ENCODE measurements at regions not wholly inside any gene's neighbourhood (a gene's known extent, or its start where the extent isn't known, plus 50 kb on each side); places are given as distances from the start of the nearest gene placed in this dataset.

DNA sequence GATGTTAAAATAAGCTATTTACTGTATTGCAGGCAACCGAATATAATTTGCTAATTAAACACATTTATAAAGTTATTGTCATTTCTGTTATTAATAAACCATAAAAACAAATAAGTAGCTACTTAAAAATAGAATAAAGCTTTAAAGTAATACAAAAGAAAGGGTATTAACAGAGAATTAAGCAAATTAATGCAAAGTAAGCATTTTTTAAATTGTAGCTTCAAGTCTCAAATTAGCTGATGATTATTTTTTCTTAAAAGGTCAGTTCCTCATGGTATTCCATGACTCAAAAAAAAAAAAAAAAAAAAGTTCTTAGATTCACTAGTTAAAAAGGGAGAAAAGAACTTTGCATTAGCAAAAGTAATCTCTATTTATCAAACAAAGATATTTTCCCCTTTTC is 292.5 kb downstream of the SLITRK1 start:
- H3K27ac ChIP-seq: no peak overlapping the region
- no peak for TF ChIP-seq POLR2A (IDR thresholded peaks at IDR 0.05)
- TF ChIP-seq, protein P1, sequence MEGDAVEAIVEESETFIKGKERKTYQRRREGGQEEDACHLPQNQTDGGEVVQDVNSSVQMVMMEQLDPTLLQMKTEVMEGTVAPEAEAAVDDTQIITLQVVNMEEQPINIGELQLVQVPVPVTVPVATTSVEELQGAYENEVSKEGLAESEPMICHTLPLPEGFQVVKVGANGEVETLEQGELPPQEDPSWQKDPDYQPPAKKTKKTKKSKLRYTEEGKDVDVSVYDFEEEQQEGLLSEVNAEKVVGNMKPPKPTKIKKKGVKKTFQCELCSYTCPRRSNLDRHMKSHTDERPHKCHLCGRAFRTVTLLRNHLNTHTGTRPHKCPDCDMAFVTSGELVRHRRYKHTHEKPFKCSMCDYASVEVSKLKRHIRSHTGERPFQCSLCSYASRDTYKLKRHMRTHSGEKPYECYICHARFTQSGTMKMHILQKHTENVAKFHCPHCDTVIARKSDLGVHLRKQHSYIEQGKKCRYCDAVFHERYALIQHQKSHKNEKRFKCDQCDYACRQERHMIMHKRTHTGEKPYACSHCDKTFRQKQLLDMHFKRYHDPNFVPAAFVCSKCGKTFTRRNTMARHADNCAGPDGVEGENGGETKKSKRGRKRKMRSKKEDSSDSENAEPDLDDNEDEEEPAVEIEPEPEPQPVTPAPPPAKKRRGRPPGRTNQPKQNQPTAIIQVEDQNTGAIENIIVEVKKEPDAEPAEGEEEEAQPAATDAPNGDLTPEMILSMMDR (IDR thresholded peaks at IDR 0.05): no peak
- intact Hi-C loops (cut with DNase I; ENCODE audit: low total_unique reads): no loop called here
- DNase-seq: no peak
- H3K9me3 ChIP-seq: no peaks in the 10 kb centered on the region
- no peaks in the 10 kb centered on the region for H3K27me3 ChIP-seq
- no peaks in the 10 kb centered on the region for H3K4me1 ChIP-seq
- no peaks in the 10 kb centered on the region for H3K36me3 ChIP-seq
- no peak overlapping the region for H3K4me3 ChIP-seq

DNA sequence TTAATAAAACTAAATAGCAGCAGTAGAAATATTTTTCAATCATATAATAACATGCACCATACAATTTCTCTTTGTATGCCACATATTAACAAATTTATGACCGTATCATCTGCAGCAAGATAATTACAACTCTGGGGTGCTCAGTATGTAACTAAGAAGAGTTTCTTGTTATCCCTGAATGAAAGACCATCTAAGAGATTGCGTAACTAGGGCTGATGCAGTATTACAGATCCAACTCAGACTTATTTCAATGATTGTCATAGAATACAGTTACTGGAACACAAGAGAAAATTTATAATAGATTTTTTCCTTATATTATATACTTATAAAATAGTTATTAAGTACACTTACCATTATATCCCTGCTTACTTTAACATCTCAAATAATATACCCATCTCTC is 305.1 kb downstream of the SLITRK1 start:
- no peaks in the 10 kb centered on the region for H3K36me3 ChIP-seq
- no peaks in the 10 kb centered on the region for H3K27me3 ChIP-seq
- intact Hi-C loops (cut with DNase I; ENCODE audit: low total_unique reads): no loop called here
- H3K9me3 ChIP-seq: no peaks in the 10 kb centered on the region
- TF ChIP-seq, protein P1 (IDR thresholded peaks at IDR 0.05): no peak
- no peak for TF ChIP-seq POLR2A (IDR thresholded peaks at IDR 0.05)
- H3K4me3 ChIP-seq: no peak overlapping the region
- H3K4me1 ChIP-seq: no peaks in the 10 kb centered on the region
- H3K27ac ChIP-seq: no peak overlapping the region
- no peak for DNase-seq

DNA sequence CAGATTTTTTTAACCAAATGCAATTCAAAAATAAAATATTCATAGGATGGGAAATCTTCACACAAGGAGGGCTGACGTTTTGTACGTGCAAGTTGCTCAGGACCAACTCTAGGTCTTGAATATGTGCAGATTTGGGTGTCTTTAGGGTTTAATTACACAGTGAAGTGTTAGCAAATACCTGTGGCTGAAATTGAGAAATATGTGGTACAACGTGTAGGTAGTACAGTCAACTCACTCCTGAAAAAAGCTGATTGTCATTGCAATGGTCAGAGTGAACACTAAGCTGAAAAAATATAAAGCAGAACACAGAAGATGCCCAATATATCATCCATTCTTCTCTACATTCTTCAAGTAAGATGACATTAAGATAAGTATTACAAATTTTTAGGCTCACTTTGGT is 314.3 kb downstream of the SLITRK1 start:
- TF ChIP-seq POLR2A (IDR thresholded peaks at IDR 0.05): no peak
- TF ChIP-seq, protein P1 (IDR thresholded peaks at IDR 0.05): no peak
- Histone ChIP-seq H3K9me3 (no peaks in the 10 kb centered on the region), H3K4me3 (no peak overlapping the region), H3K27ac (no peak overlapping the region), H3K36me3 (no peaks in the 10 kb centered on the region), H3K4me1 (no peaks in the 10 kb centered on the region), H3K27me3 (no peaks in the 10 kb centered on the region)
- no peak for DNase-seq
- intact Hi-C loops (cut with DNase I; ENCODE audit: low total_unique reads): no loop called here

DNA sequence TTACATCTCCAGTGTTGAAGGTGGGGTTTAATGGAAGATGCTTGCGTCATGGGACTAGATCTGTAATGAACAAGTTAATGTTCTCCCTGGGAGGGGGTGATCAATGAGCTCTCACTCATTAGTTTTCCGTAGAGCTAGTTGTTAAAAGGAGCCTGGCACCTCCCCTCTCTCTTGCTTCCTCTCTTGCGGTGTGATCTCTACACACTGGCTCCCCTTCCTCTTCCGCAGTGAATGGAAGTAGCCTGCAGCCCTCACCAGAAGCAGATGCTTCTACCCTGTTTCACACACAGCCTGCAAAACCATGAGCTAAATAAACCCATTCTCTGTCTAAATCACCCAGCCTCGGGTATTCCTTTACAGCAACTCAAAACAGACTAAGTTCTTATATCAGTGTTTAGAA is 318.8 kb downstream of the SLITRK1 start:
- intact Hi-C loops (cut with DNase I; ENCODE audit: low total_unique reads): no loop called here
- Histone ChIP-seq H3K36me3 (no peaks in the 10 kb centered on the region), H3K27me3 (no peaks in the 10 kb centered on the region), H3K4me3 (no peak overlapping the region), H3K4me1 (no peaks in the 10 kb centered on the region), H3K27ac (no peak overlapping the region), H3K9me3 (no peaks in the 10 kb centered on the region)
- no peak for DNase-seq
- TF ChIP-seq, protein P1 (IDR thresholded peaks at IDR 0.05): no peak
- no peak for TF ChIP-seq POLR2A (IDR thresholded peaks at IDR 0.05)

DNA sequence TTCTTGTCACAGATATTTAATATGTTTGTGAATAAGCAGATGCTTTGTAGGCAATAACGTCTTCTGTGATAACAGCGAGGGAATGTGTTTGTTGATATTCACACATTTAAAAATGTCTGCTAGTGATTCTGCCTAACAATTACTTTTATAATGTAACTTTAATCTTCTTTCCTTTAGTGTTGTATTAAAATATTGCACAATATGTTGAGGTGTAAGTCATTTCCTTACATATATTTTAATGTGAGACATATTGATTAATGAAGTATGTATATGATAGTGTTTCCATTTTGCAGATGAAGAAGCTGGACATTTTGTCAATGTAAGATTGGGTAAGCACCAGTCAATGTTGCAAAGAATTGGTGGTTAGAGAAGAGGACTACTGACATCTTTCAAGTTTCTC is 324.4 kb downstream of the SLITRK1 start:
- intact Hi-C loops (cut with DNase I; ENCODE audit: low total_unique reads): no loop called here
- Histone ChIP-seq H3K27ac (no peak overlapping the region), H3K36me3 (no peaks in the 10 kb centered on the region), H3K4me3 (no peak overlapping the region), H3K9me3 (peaks cover 0 to 3% of the 10 kb centered on the region in 2 donors), H3K27me3 (no peaks in the 10 kb centered on the region), H3K4me1 (no peaks in the 10 kb centered on the region)
- no peak for TF ChIP-seq POLR2A (IDR thresholded peaks at IDR 0.05)
- TF ChIP-seq, protein P1 (IDR thresholded peaks at IDR 0.05): no peak
- DNase-seq: no peak
